ENCODE measurements at regions not wholly inside any gene's neighbourhood (a gene's known extent, or its start where the extent isn't known, plus 50 kb on each side); places are given as distances from the start of the nearest gene placed in this dataset.

- FAIRE-seq, result no peak
Measured at GRCh38 chr16:63983401-63983800, 1138.5 kb downstream of the CDH11 start.

- FAIRE-seq, result no peak
Measured at GRCh38 chr16:63982741-63983140, 1139.1 kb downstream of the CDH11 start.

- no peak for FAIRE-seq
Measured at GRCh38 chr16:63982110-63982509, 1139.8 kb downstream of the CDH11 start.

- FAIRE-seq, result no peak
Measured at GRCh38 chr16:63981639-63982038, 1140.2 kb downstream of the CDH11 start.

GRCh38 chr16:63980763-63981162, 1141.1 kb downstream of the CDH11 start:
- FAIRE-seq, result no peak

- FAIRE-seq, result no peak
Measured at GRCh38 chr16:63978240-63978639, 1143.6 kb downstream of the CDH11 start.

GRCh38 chr16:63976345-63976744, 1145.5 kb downstream of the CDH11 start:
- FAIRE-seq, result no peak

- FAIRE-seq, result no peak
Measured at GRCh38 chr16:63975669-63976068, 1146.2 kb downstream of the CDH11 start.

GRCh38 chr16:63967966-63968365, 1153.9 kb downstream of the CDH11 start:
- no peak for FAIRE-seq

GRCh38 chr16:63960321-63960720, 1161.5 kb downstream of the CDH11 start:
- no peak for FAIRE-seq

GRCh38 chr16:63947022-63947421, 1174.8 kb downstream of the CDH11 start:
- no peak for FAIRE-seq

- no peak for FAIRE-seq
Measured at GRCh38 chr16:63945806-63946205, 1176.1 kb downstream of the CDH11 start.

GRCh38 chr16:63943566-63943965, 1178.3 kb downstream of the CDH11 start:
- no peak for FAIRE-seq

GRCh38 chr16:63938661-63939060, 1183.2 kb downstream of the CDH11 start:
- no peak for FAIRE-seq

GRCh38 chr16:63933841-63934240, 1188.0 kb downstream of the CDH11 start:
- FAIRE-seq, result no peak

GRCh38 chr16:63928421-63928820, 1193.4 kb downstream of the CDH11 start:
- FAIRE-seq, result no peak

GRCh38 chr16:63925221-63925620, 1196.6 kb downstream of the CDH11 start:
- no peak for FAIRE-seq

- FAIRE-seq, result no peak
Measured at GRCh38 chr16:63922560-63922959, 1199.3 kb downstream of the CDH11 start.

GRCh38 chr16:63921737-63922295, 1200.0 kb downstream of the CDH11 start:
- no peak for FAIRE-seq

- FAIRE-seq, result no peak
Measured at GRCh38 chr16:63913290-63913689, 1208.6 kb downstream of the CDH11 start.

- FAIRE-seq, result no peak
Measured at GRCh38 chr16:63907251-63907650, 1214.6 kb downstream of the CDH11 start.

GRCh38 chr16:63904930-63905329, 1216.9 kb downstream of the CDH11 start:
- FAIRE-seq, result no peak

- no peak for FAIRE-seq
Measured at GRCh38 chr16:63904182-63904581, 1217.7 kb downstream of the CDH11 start.

- no peak for FAIRE-seq
Measured at GRCh38 chr16:63896383-63897109, 1225.3 kb downstream of the CDH11 start.

- FAIRE-seq, result no peak
Measured at GRCh38 chr16:63890723-63891122, 1231.1 kb downstream of the CDH11 start.

All from TTC549 (cell line).